ENCODE measurements at regions not wholly inside any gene's neighbourhood (a gene's known extent, or its start where the extent isn't known, plus 50 kb on each side); places are given as distances from the start of the nearest gene placed in this dataset.

DNA sequence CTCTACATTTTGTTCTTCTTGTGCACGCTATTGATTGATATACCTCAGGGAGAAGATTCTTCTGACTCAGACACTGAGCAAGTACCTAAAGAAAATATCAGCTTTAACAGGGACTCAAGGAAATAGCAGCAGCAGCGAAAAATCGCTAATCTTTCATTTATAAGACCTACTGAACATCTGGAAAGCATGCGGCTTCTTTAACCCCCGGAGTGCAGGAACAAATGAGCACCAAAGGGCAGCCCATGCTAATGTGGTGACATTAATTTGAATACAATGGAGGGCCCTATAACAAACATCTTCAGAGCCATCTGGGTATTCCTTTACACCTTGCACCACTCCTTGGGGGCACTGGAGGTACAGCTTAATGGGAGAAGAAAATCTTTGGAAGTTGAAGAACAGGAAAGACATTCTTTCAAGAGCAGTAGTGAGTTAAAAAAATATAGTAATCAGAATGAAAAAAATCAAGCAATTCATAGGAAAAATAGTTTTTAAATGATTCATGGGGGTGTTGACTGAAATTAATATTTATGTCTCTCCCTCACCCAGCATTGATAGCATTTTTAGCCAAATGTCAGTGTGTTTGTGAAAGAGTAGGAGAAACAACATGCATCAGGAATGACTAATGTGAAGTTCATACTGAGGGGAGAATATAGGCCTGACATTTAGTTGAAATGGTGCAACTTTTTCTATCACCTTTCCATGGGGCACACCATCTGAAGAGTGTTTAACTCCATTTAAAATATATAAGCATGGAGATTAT, 281.7 kb downstream of the HRH4 start:
- no peak for DNase-seq

DNA sequence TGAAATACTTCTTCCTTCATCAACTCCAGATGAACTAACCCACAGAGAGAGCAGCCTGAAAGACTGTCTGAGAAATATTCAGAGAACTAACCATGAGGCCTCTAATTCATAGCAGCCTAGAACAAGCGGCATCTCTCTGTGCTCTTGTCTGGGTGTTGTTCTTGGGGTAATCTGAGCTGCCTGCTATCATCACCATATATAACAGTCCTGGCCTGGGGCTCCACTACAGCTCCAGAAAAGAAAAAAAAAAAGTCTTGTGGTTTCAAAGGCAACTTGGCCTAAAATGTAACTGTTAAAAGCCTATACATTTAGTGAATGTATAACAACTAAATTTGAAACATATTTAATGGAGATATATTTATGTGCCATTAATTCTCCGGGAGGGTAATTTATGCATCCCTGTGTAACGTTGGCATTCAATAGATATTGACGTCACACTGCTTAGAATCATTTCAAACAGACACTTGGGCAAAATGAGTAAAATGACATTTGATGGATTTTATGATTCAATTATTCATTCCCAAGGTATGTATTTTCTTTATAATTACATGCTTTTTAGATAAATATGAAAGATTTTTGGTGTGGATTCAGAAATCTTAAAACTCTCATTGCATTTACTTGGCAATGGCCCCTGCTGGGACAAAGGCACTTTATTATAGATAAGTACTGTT, 294.3 kb downstream of the HRH4 start:
- no peak for DNase-seq

DNA sequence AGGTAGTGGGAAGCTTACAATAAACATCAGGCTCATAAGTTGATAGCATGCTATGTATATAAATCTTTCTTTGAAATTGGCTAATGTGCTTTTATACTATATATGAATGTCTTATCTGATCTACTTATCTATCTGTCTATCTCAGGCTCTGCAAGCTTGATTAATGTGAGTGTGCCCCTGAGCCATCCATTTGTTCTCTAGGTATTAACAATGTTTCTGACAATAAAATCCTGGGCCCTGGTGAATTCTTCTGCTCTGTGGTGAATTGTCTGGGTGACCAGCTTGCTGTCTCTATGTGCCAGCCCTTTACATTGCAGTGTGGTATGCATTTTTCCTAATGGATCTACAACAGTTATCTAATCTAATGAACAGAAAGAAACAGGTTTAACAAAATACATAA, 295.9 kb downstream of the HRH4 start:
- no peak for DNase-seq

DNA sequence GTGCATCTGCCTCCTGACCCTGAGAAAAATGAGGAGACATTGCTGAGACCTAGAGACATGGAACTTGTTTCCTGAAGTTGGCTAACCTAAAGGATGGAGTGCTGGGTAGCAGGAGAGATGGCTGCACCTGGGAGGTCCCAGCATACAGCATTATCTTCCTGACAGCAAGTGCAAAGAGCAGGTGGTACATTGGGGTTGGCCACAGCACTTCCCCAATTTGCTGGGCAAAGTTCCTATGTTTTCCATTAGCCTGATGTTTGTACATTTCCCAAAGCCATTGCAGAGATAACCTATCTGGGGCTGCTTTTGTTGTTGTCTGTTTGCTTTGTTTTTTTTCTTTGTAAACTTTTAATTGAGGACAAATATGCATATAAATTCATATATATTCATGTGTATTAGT, 296.7 kb downstream of the HRH4 start:
- no peak for DNase-seq

DNA sequence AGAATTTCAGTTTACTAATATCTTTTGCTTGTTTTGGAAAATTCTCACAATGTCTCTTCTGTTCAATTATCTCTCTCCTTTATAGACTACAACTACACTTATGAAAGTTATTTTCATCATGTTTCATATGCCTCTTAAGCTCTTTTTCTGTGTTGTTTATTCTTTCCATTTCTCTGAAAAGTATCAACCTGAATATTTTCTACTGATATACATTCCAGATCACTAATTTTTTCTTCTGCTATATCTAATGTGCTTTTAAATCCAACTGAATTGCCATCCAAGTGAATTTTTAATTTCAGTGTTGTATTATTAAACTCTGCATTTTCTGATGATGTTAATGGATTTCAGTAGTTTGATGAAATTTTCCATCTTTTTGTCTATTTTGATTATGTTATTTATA, 301.3 kb downstream of the HRH4 start:
- no peak for DNase-seq

DNA sequence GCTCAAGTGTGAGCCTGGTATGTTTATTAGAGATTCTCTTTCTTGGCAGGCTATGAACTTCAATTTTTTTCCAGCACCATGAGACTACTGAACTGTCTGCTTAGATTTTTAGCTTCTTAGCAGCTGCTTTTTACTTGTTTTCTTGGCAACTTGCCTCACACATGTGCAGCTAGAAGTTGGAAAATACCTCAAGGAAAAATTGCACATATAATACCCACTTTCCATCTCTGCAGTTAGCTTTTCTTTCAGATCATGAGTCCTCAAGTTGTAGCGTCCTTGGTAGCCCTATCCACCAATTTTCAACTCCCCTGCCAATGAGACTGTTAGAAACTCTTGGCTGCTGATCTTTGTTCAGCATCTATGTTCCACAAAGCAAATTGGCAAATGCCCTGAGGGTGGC, 302.1 kb downstream of the HRH4 start:
- no peak for DNase-seq

DNA sequence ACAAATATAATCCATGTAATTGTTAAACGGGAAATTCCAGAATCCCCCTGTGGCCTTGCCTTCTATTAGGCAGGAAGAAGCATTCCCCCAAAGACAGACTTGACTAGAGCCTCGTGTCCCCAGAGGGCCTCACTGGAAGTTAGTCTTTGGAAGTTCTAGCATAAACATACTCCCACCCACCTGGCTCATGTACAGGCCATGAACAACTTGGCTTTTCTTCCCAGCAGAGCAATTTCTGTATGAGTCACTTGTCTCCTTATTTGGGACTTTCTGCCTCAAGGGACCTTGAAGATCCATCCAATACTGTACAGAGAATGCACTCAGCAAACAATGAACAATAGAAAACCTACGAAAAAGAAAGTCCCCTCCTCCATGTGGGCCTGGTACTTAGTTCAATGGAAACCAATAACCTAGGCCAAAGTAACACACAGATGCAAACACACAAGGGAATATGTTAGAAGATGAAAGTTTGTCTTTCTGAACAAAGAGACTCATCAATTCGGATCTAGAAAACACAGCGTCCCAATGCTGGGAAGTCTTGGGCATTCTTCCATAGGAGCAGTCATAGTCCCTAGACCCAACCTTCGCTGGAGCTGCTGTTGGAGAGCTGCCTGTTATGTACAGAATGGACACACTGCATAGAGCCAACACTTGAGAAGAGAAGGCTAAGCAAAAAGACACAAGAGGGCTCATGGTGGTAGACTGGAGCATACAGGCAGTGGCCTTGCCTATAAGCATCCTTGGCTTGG, 303.5 kb downstream of the HRH4 start:
- no peak for DNase-seq

DNA sequence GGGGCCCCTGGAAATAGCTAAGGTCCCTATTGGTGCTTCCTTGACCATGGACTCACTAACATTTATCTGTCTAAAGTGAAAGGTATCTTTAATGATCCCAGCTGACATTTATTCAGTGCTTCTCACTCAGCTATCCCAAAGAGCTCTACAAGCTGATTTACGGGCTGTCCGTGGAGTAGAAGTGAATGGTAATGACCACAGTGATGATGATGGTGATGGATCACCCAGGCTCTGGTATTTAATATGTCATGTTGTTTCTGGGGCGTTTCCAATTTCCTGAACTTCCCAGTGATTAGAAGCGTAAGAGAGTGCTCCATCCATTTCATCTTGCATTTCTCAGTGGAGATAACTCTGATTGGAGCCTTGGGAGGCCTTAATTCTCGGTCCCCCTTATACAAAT, 304.3 kb downstream of the HRH4 start:
- DNase-seq, result no peak

DNA sequence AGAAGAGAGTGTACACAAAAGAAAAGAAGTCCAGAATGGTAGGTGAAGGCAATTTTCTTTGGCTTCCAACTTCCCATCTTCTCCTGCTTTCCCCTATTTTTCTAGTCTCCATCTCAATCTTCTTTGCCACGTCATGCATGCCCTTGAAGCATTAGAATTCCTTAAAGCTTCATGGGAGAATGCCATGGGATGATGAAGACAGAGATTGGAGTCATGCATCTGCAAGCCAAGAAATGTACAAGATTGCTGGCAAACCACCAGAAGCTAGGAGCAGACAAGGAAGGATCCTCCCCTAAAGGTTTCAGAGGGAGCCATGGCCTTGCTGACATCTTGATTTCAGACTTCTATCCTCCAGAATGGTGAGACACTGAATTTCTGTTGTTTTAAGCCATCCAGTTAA, 305.9 kb downstream of the HRH4 start:
- DNase-seq, result no peak

DNA sequence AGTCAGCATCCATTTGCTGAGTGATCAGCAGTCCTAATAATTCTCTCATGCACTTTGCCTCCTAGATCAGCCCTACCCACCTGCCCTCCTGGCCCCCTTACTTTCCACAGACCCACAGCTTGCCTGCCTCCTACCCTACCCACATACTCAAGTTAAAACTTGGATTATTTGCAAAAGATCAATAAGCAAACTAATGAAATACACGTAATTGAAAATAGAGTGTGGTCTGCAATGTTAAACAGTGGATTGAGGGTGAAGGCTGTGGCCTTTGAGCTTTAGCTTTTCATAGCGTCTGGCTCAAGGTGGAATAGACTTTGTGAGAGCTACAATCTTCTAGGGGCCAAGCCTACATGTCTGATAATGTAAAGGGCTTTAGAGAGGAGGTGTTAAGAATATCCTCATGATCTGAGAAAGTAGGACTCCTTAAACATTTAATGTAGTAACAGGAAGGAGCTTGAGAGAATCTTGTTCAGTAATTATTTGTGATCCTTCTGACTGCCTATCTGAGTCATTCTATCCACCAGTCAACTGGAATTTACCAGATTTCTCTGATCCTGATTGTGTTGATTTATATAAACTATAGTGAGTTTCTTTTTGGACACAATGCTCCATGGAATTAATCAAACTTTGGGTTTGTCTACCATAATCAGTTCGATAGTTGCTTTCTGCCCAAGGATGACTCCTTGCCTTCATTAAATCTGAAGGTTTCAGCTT, 310.0 kb downstream of the HRH4 start:
- no peak for DNase-seq

DNA sequence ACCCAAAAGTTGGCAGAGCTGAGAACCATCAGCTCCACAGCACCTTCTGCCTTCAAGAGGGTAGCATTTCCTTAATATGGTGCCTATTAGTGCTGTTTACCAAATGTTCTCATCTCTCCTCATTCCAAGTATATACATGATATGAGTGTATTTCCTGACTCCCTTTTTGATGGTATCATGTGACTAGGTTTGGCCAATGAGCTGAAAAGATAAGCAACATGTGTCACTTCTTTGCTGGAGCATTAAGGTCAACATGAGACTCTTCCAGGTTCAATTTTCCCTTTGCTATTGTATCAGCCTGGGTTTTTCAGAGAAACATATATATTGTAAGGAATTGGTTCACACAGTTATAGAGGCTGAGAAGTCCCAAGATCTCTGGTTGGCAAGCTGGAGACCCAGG, 310.9 kb downstream of the HRH4 start:
- DNase-seq, result no peak

DNA sequence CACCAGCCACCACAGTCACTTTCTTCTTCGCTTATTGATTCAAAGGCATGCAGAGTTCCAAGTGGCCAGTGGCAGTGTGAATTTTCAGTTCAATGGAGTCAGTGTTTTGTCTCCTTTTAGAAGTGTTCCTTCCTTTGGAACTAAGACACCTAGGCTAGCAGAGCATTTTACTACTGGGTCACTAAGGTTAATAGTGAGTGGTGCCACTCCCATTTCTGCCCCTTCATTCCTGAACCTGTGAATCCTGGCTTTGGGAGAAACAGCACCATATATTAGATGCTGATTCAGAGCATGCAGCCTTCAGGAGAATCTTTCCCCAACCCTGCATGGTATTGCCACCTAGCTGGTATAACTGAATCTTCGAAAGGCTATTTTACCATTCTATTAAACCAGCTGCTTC, 312.7 kb downstream of the HRH4 start:
- no peak for DNase-seq

DNA sequence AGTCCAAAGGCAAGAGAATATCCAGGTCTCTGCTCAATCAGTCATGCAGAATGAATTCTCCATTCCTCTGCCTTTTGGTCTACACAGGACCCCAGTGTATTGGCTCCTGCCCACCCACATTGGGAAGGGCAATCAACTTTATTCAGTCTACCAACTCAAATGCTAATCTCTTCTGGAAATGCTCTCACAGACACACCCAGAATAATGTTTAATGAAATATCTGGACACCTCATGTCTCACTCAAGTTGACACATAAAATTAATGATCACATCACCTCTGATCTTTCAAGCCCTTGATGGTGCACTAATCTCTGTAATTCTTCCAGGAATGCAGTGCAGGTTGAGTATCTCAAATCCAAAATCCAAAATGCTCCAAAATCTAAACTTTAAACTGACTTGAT, 315.6 kb downstream of the HRH4 start:
- DNase-seq, result no peak

DNA sequence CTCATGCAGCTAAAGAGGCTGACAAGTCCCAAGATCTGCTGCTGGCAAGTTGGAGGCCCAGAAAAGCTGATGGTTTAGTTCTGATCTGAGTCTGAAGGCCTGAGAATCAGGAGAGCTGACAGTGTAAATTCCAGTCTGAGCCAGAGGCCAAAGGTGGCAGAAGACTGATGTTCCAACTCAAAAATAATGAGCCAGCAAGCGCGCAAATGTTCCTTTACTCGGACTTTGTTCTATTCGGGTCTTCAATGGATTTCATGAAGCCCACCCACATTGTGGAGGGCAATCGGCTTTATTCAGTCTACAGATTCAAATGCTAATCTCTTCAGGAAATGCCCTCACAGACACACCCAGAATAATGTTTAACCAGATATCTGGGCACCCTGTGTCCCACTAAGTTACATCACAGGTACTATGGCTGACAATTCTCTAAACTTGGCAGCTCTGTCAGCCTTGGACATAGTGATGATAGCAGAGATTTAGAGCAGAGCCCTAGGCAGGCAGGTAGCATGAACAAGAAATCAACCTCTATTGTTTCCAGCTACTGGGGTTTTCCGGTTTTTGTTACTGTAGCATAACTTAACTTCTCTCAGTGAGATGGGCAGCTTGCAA, 318.5 kb downstream of the HRH4 start:
- no peak for DNase-seq

DNA sequence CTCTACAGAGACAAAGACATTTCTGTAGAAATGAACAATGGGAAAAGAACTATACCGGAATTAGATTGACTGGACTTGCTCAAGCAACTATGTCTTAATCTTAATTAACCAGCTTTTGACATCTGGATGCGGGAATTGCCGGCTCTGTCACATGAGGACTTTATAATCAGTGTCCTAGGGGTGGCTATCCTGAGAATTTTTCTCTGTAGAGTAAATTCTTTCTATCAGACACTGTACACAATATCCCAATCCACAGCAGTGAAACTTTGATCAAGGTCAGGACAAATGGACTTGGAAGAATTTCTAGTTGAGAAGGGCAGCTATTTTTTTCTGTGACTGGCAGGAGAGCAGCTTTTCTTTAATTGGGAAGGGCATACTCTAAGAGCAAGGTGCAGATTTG, 322.1 kb downstream of the HRH4 start:
- no peak for DNase-seq

DNA sequence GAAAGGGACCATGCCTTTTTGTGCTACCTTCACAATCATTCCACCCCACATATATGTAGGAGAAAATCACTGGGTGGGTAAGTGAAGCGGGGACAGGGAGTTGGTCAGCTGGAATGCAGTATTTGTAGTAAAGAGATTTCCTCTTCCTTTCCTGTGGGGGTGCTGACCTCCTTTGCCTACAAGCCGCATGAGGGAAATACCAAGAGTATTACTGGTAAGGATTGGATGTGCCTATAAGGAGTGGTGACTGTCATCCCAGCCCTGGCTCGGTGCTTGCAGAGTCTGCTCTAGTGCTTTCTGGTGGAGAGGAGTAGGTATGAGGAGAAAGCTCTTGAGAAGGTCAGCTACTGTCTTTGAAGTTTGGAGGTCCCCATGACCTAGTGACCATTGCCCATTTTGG, 324.6 kb downstream of the HRH4 start:
- DNase-seq, result no peak

DNA sequence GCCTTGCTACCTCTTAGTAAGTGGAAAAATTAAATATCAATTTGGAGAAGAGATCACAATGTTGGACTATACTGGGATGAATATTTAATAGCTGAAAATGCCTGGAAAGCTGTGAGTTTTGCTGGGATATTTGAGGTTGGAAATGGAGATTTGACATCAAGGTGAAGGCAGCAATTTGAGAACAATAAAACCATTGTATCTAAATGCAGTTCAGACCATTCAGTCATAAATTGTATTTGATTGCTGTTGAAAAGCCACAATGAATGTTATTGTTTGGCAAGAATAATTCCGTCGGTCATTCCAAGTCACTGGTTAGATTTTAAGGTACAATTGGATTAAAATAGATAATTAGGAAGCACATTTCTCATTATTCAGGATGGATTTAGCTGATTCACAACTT, 325.6 kb downstream of the HRH4 start:
- DNase-seq, result no peak

DNA sequence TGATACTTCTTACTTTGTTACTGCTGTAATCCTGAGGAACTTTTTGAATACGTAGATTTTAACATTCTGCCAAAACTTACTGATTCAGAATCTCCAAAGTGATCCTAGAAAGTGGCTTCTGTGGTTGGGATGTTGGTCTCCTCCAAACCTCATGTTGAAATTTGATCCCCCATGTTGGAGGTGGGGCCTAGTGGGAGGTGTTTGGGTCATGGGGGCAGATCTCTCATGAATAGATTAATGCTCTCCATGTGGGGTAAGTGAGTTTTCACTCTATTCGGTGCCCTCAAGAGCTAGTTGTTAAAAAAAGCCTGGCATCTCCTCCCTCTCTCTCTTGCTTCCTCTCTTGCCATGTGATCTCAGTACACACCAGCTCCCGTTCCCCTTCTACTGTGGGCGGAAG, 329.9 kb downstream of the HRH4 start:
- DNase-seq, result no peak

DNA sequence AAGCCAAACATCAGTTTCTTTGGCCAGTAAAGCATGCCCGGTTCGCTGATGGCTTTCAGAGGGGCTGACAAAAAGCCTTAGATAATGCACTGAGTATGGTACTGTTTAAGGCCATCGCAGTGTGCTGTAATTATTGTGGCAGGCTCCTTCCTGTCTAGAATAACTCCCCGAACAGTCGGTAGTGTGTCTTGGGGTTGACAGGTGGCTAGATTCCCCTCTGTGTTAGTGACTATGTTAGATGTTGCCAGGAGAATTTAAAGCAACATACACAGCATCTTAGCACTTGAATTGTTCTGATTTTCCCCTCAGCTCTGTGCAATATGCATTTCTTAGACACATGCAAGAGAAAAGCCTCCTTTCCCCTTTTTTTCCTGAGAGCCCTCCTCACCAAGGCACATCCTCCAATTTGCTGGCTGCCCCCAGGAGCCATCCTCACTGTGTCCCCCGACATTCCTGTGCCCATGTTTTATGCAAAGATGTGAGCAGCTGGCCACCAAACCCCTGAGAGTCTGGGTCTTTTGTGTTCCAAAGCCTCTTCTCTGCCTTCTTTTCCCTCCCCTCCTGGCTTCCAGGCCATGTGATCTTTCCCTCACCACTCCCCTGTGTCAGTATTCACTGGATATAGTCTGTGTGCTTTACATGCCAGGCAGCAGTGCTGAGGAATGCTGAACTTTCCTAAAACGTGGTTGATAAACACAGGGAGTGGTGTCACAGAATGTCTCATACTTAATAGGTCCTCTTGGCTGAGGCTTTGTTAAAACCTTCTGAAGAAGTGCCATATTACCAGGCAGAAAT, 331.5 kb downstream of the HRH4 start:
- DNase-seq, result no peak

DNA sequence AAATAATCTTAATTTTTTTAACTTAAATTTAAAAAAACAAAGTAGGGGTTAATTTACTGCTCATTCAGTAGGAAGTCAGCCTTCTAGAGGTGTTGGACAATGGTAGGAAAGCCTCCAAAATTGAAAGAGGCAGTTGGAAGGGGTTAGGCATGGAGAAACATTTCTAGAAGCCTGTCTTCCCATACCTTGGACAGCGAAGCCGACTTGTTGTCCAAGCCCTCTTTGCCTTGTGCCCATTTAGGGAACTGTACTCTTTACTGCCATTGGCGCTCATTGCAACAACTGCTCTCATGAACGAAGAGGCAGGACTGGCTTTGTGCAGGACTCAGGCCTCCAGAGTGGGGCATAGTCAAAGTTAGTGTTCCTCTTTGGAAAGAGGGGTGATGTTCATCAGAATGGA, 333.3 kb downstream of the HRH4 start:
- DNase-seq, result no peak

DNA sequence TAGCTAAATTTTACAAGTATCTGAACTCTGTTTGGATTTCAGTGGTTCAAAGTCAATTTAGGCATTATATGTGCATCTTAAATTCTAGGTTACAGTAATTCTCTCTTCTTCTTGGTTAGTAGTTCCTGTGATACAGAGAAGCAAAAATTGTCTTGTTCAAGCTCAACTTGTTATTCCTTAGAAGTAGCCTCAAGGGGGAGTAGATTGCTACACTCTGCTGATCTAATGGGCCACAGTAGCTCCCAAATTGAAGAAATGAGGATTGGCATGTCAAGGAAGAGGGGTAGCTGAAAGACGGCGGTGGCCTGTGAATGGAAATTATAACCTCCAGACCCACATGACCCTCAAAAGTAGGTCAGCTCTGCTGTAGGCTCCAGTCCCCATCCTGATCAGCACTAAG, 334.7 kb downstream of the HRH4 start:
- DNase-seq, result no peak

DNA sequence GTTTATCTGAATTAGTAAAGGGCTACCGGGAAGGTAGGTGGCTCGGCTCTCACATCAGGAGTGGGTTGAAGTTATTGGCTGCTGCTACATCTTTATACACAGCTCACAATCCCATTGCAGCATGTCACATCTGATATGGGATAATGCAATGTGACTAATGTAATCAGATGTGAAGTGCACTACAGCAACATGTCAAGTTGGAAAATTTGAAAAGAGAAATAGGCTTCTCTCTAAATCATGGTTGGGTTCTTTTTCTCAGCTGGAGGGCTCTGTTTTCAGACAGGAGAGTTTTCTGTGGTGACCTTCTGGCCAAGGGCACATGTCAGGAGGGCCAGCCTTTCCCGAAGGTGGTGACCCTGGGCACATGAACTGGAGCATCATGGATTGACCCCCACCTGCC, 337.5 kb downstream of the HRH4 start:
- no peak for DNase-seq

All from activated CD4-positive, alpha-beta T cell treated with anti-CD3 and anti-CD28 coated beads, Interleukin-10, Interleukin-2, amounts not matched to agents 100 ng/mL and 50 ng/mL, durations not matched to agents 16 hours and 8 hours (primary cell).